ENCODE measurements at regions not wholly inside any gene's neighbourhood (a gene's known extent, or its start where the extent isn't known, plus 50 kb on each side); places are given as distances from the start of the nearest gene placed in this dataset.

GRCh38 chr5:128631771-128632170 lies 93.7 kb upstream of the FBN2 start:
- TF ChIP-seq POLR2A (IDR thresholded peaks at IDR 0.05) (no peak), CTCF (IDR thresholded peaks at IDR 0.05 in 4 of 5, conservative IDR thresholded peaks at IDR 0.05 in 1 of 5) (no peak)

All from gastrocnemius medialis (tissue), 4 donors.